HCT116 (cell line): ENCODE measurements at regions not wholly inside any gene's neighbourhood (a gene's known extent, or its start where the extent isn't known, plus 50 kb on each side); places are given as distances from the start of the nearest gene placed in this dataset.

Experiments used
- ATAC-seq: fragments of 200-7000 bp; cut with Tn5 transposase; 2 replicates; pipeline ENCODE4 v1.9.1; 2020; ENCODE audit warnings: mild to moderate bottlenecking, moderate library complexity
- BruUV-seq: library from RNA; stranded (reverse); fragments of 400-500 nt; replicated peaks from 2 replicates; lab custom pipeline; 2021; lab: Mats Ljungman, UMichigan
- CTCF ChIA-PET: fragments of 300-600 bp; sonication (Branson Sonifier 250); formaldehyde crosslinking; loops from one replicate; lab custom pipeline; 2021; ENCODE audit warnings: antibody characterized with exemption; lab: Charles Lee
- POLR2A ChIA-PET: fragments of 300-600, 350-600 bp; sonication (Branson Sonifier 250); formaldehyde crosslinking; loops from one replicate; lab custom pipeline; 2021; ENCODE audit warnings: antibody characterized with exemption; lab: Charles Lee
- RAD21 ChIA-PET, 2 experiments: fragments of 300-600 bp; sonication (Branson Sonifier 250); formaldehyde crosslinking; loops; one replicate each; lab custom pipeline; 2023; ENCODE audit warnings: low total read pairs in 2 of 2; ENCODE audit not compliant: uncharacterized antibody in 2 of 2, unreplicated experiment in 2 of 2, low non-redundant PET in 1 of 2; lab: Charles Lee
- DNase-seq: peaks from one replicate; pipeline ENCODE4 v3.0.0-alpha.2; 2010; ENCODE audit warnings: low read depth, low spot score
- H2AFZ ChIP-seq: fragments of 200-600 bp; shearing (Covaris generic), sonication (generic); 2 replicates; pipeline ENCODE4 v1.6.1; 2017; ENCODE audit warnings: low read depth, mixed run types, mixed read lengths, antibody characterized with exemption, low read length; ENCODE audit not compliant: poor library complexity, severe bottlenecking
- H3K27ac ChIP-seq: 2 replicates; pipeline ENCODE4 v1.5.1; 2012; ENCODE audit warnings: low read depth, low read length
- H3K27me3 ChIP-seq: fragments of 200-600 bp; sonication (generic); 2 replicates; pipeline ENCODE4 v1.6.1; 2016; ENCODE audit warnings: mixed run types, low read length, mixed read lengths; ENCODE audit not compliant: insufficient read depth
- H3K36me3 ChIP-seq, 2 experiments: fragments of 200-500 bp in 1 of 2; fragments of 200-600 bp in 1 of 2; sonication (Bioruptor generic) in 1 of 2; sonication (generic) in 1 of 2; 2 replicates each; pipeline versions ENCODE4 v1.5.1 to v1.6.1; 2014 to 2016; ENCODE audit warnings: low read length in 2 of 2, inconsistent platforms in 1 of 2, mixed read lengths in 1 of 2, mixed run types in 1 of 2; ENCODE audit not compliant: insufficient read depth in 2 of 2, control insufficient read depth in 1 of 2
- H3K4me1 ChIP-seq, 2 experiments: fragments of 200-600 bp in 1 of 2; sonication (generic) in 1 of 2; 2 replicates each; pipeline versions ENCODE4 v1.5.1 to v1.6.1; 2012 to 2017; ENCODE audit warnings: low read length in 2 of 2, inconsistent platforms in 1 of 2, mild to moderate bottlenecking in 1 of 2, mixed read lengths in 1 of 2, mixed run types in 1 of 2, moderate library complexity in 1 of 2; ENCODE audit not compliant: insufficient read depth in 2 of 2, control insufficient read depth in 1 of 2
- H3K4me2 ChIP-seq: fragments of 200-600 bp; sonication (generic); 2 replicates; pipeline ENCODE4 v1.6.1; 2017; ENCODE audit warnings: mixed run types, low read length, mixed read lengths
- H3K4me3 ChIP-seq, 2 experiments: fragments of 200-600 bp in 1 of 2; sonication (generic) in 1 of 2; replicated peaks in 1 of 2; 2 replicates each; pipeline ENCODE4 v1.5.1; 2011 to 2016; ENCODE audit warnings: low read length in 2 of 2, control low read depth in 1 of 2, low read depth in 1 of 2, mild to moderate bottlenecking in 1 of 2, mixed read lengths in 1 of 2, mixed run types in 1 of 2
- H3K79me2 ChIP-seq: fragments of 200-600 bp; sonication (generic); 2 replicates; pipeline ENCODE4 v1.6.1; 2017; ENCODE audit warnings: mild to moderate bottlenecking, mixed run types, low read length, moderate library complexity, mixed read lengths; ENCODE audit not compliant: insufficient read depth
- H3K9ac ChIP-seq: fragments of 200-600 bp; sonication (generic); 2 replicates; pipeline ENCODE4 v1.6.1; 2016; ENCODE audit warnings: low read length, mixed read lengths
- H3K9me2 ChIP-seq: fragments of 200-600 bp; sonication (generic), shearing (Covaris generic); 2 replicates; pipeline ENCODE4 v1.6.1; 2017; ENCODE audit warnings: mixed run types, mild to moderate bottlenecking, moderate library complexity; ENCODE audit not compliant: insufficient read depth
- H3K9me3 ChIP-seq, 2 experiments: fragments of 200-500 bp in 1 of 2; fragments of 200-600 bp in 1 of 2; sonication (Bioruptor generic) in 1 of 2; sonication (generic) in 1 of 2; 2 replicates each; pipeline ENCODE4 v1.6.1; 2014 to 2017; ENCODE audit warnings: low read length in 2 of 2, mixed read lengths in 2 of 2, inconsistent platforms in 1 of 2, low read depth in 1 of 2, mild to moderate bottlenecking in 1 of 2, mixed run types in 1 of 2, moderate library complexity in 1 of 2; ENCODE audit not compliant: control insufficient read depth in 1 of 2, insufficient read depth in 1 of 2
- H4K20me1 ChIP-seq: fragments of 200-600 bp; sonication (generic), shearing (Covaris generic); 2 replicates; pipeline ENCODE4 v1.6.1; 2017; ENCODE audit warnings: mixed run types, mild to moderate bottlenecking, moderate library complexity; ENCODE audit not compliant: insufficient read depth
- CBX3 ChIP-seq: IDR thresholded peaks from 2 replicates; pipeline ENCODE4 v1.6.1; 2012; ENCODE audit warnings: low read depth
- CEBPB ChIP-seq: IDR thresholded peaks from 2 replicates; pipeline ENCODE4 v1.6.1; 2012; ENCODE audit warnings: low read depth
- EGR1 ChIP-seq: IDR thresholded peaks from 2 replicates; pipeline ENCODE4 v1.6.1; 2012; ENCODE audit warnings: low read depth
- ELF1 ChIP-seq: IDR thresholded peaks from 2 replicates; pipeline ENCODE4 v1.6.1; 2012; ENCODE audit warnings: low read depth, borderline replicate concordance
- EZH2phosphoT487 ChIP-seq: fragments of 200-600 bp; IDR thresholded peaks from 2 replicates; pipeline ENCODE4 v1.6.1; 2018; ENCODE audit warnings: antibody characterized with exemption, borderline replicate concordance
- FOSL1 ChIP-seq: IDR thresholded peaks from 2 replicates; pipeline ENCODE4 v1.6.1; 2012; ENCODE audit warnings: low read depth
- JUND ChIP-seq: IDR thresholded peaks from 2 replicates; pipeline ENCODE4 v1.6.1; 2012
- POLR2AphosphoS5 ChIP-seq: IDR thresholded peaks from 2 replicates; pipeline ENCODE4 v1.6.1; 2011; ENCODE audit warnings: mild to moderate bottlenecking, low read depth, low read length, moderate library complexity
- SP1 ChIP-seq: IDR thresholded peaks from 2 replicates; pipeline ENCODE4 v1.6.1; 2012; ENCODE audit warnings: low read depth
- SRF ChIP-seq: IDR thresholded peaks from 2 replicates; pipeline ENCODE4 v1.6.1; 2012; ENCODE audit warnings: low read depth
- TCF7L2 ChIP-seq: IDR thresholded peaks from 2 replicates; pipeline ENCODE4 v1.7.0; 2011; ENCODE audit warnings: borderline replicate concordance, inconsistent platforms; ENCODE audit not compliant: insufficient read depth, insufficient read length; ENCODE audit errors: extremely low read depth
- YY1 ChIP-seq: IDR thresholded peaks from 2 replicates; pipeline ENCODE4 v1.6.1; 2011; ENCODE audit warnings: low read length, low read depth, moderate library complexity, mild to moderate bottlenecking; ENCODE audit not compliant: insufficient replicate concordance; ENCODE audit errors: extremely low read depth
- ZFX ChIP-seq: fragments of 450-650 bp; IDR thresholded peaks from 2 replicates; pipeline ENCODE4 v1.6.1; 2017
- intact Hi-C: fragments of 100-400 bp; cut with micrococcal nuclease; formaldehyde crosslinking; loops from 2 replicates; pipeline ENCODE4 v1.10.0; 2022
- TF ChIP-seq, protein P1 (sequence below): IDR thresholded peaks from 2 replicates; pipeline ENCODE4 v1.6.1; 2012; ENCODE audit warnings: low read depth
- TF ChIP-seq, protein P2 (sequence below): IDR thresholded peaks from 2 replicates; pipeline ENCODE4 v1.6.1; 2012
- TF ChIP-seq, protein P3 (sequence below): IDR thresholded peaks from 2 replicates; pipeline ENCODE4 v1.6.1; 2012
- TF ChIP-seq, protein P4 (sequence below): IDR thresholded peaks from 2 replicates; pipeline ENCODE4 v1.6.1; 2011; ENCODE audit warnings: mild to moderate bottlenecking, low read length, moderate library complexity; ENCODE audit not compliant: insufficient replicate concordance; ENCODE audit errors: extremely low read depth

DNA sequence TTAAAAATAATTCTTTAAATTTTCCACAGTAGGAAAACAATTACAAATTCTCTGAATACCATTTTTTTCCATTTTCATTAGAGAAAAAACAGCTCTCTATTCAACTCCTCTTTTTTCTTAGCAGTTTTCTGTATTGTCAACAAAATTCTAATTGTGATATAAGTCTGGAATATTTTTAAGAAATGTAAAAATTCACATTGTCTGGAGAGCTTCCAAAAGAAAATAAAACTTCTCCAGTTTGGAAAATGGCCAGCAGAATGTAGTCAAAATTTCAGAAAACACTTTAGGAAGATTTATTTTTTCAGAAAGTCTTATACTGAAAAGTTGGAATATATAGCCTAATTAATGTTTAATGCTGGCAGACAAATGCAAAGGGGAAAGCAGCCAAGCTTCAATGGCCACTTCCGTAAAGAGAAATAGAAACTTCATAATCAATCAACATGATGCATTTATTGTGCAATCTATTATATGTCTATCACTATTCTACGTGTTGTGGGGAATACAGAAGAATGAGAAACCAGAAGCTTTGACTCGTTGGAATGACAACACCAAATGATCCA is 733.2 kb upstream of the PKDCC start:
- ChIA-PET POLR2A (no interaction called here), CTCF (no interaction called here), RAD21 (no interaction called here)
- Histone ChIP-seq H3K27me3 (no peaks in the 10 kb centered on the region), H3K79me2 (no peaks in the 10 kb centered on the region), H3K9me2 (no peaks in the 10 kb centered on the region), H3K4me3 (no peak overlapping the region), H3K4me2 (no peak overlapping the region), H3K27ac (no peak overlapping the region), H3K9ac (no peak overlapping the region), H3K9me3 (no peaks in the 10 kb centered on the region; a peak in 1 of 4 replicates), H4K20me1 (no peaks in the 10 kb centered on the region), H3K4me1 (no peaks in the 10 kb centered on the region), H3K36me3 (no peaks in the 10 kb centered on the region), H2AFZ (no peak overlapping the region)
- TF ChIP-seq POLR2AphosphoS5 (no peak), ZFX (no peak), CBX3 (no peak), SP1 (no peak), EZH2phosphoT487 (no peak), FOSL1 (no peak), EGR1 (no peak), TCF7L2 (no peak), SRF (no peak), JUND (no peak), ELF1 (no peak), CEBPB (no peak), YY1 (no peak)
- TF ChIP-seq, protein P1, sequence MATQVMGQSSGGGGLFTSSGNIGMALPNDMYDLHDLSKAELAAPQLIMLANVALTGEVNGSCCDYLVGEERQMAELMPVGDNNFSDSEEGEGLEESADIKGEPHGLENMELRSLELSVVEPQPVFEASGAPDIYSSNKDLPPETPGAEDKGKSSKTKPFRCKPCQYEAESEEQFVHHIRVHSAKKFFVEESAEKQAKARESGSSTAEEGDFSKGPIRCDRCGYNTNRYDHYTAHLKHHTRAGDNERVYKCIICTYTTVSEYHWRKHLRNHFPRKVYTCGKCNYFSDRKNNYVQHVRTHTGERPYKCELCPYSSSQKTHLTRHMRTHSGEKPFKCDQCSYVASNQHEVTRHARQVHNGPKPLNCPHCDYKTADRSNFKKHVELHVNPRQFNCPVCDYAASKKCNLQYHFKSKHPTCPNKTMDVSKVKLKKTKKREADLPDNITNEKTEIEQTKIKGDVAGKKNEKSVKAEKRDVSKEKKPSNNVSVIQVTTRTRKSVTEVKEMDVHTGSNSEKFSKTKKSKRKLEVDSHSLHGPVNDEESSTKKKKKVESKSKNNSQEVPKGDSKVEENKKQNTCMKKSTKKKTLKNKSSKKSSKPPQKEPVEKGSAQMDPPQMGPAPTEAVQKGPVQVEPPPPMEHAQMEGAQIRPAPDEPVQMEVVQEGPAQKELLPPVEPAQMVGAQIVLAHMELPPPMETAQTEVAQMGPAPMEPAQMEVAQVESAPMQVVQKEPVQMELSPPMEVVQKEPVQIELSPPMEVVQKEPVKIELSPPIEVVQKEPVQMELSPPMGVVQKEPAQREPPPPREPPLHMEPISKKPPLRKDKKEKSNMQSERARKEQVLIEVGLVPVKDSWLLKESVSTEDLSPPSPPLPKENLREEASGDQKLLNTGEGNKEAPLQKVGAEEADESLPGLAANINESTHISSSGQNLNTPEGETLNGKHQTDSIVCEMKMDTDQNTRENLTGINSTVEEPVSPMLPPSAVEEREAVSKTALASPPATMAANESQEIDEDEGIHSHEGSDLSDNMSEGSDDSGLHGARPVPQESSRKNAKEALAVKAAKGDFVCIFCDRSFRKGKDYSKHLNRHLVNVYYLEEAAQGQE, result no peak
- TF ChIP-seq, protein P2, sequence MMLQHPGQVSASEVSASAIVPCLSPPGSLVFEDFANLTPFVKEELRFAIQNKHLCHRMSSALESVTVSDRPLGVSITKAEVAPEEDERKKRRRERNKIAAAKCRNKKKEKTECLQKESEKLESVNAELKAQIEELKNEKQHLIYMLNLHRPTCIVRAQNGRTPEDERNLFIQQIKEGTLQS, result no peak
- TF ChIP-seq, protein P3, sequence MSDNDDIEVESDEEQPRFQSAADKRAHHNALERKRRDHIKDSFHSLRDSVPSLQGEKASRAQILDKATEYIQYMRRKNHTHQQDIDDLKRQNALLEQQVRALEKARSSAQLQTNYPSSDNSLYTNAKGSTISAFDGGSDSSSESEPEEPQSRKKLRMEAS, result no peak
- TF ChIP-seq, protein P4, sequence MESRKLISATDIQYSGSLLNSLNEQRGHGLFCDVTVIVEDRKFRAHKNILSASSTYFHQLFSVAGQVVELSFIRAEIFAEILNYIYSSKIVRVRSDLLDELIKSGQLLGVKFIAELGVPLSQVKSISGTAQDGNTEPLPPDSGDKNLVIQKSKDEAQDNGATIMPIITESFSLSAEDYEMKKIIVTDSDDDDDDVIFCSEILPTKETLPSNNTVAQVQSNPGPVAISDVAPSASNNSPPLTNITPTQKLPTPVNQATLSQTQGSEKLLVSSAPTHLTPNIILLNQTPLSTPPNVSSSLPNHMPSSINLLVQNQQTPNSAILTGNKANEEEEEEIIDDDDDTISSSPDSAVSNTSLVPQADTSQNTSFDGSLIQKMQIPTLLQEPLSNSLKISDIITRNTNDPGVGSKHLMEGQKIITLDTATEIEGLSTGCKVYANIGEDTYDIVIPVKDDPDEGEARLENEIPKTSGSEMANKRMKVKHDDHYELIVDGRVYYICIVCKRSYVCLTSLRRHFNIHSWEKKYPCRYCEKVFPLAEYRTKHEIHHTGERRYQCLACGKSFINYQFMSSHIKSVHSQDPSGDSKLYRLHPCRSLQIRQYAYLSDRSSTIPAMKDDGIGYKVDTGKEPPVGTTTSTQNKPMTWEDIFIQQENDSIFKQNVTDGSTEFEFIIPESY, result no peak
- BruUV-seq, result no TSS peak
- ATAC-seq (no peak), DNase-seq (no peak)
- intact Hi-C loops, result no loop called here
